HUES64 (cell line): ENCODE measurements at regions not wholly inside any gene's neighbourhood (a gene's known extent, or its start where the extent isn't known, plus 50 kb on each side); places are given as distances from the start of the nearest gene placed in this dataset.
"Not testable (repeated sequence)": the region's sequence is repeated elsewhere in the genome, so short reads cannot be mapped to it uniquely, and the experiment has no call there.

ENCODE experiments used
- H3K27ac ChIP-seq: 2 replicates; pipeline ENCODE4 v1.7.0; 2013; ENCODE audit warnings: low read depth, low read length, inconsistent platforms
- H3K27me3 ChIP-seq: 2 replicates; pipeline ENCODE4 v1.6.1; 2013; ENCODE audit warnings: mild to moderate bottlenecking, low read length; ENCODE audit not compliant: insufficient read depth
- H3K36me3 ChIP-seq: 2 replicates; pipeline ENCODE4 v1.6.1; 2013; ENCODE audit warnings: mild to moderate bottlenecking, low read length; ENCODE audit not compliant: insufficient read depth
- H3K4me1 ChIP-seq: 2 replicates; pipeline ENCODE4 v1.6.1; 2013; ENCODE audit warnings: mild to moderate bottlenecking, low read length, moderate library complexity; ENCODE audit not compliant: insufficient read depth
- H3K4me3 ChIP-seq: 2 replicates; pipeline ENCODE4 v1.5.1; 2013; ENCODE audit warnings: mild to moderate bottlenecking, low read length, moderate library complexity
- H3K9ac ChIP-seq: 2 replicates; pipeline ENCODE4 v1.6.1; 2013; ENCODE audit warnings: mild to moderate bottlenecking, low read depth, low read length
- H3K9me3 ChIP-seq: 2 replicates; pipeline ENCODE4 v1.6.1; 2013; ENCODE audit warnings: low read depth, low read length; ENCODE audit not compliant: insufficient read depth
- WGBS: fragments of 150-250, 120-280 bp; methylation state at CpG from one replicate; pipeline ENCODE4 v1.1.7; 2013; ENCODE audit warnings: missing lambda C conversion rate; 5-methylcytosine and 5-hydroxymethylcytosine counted together

DNA sequence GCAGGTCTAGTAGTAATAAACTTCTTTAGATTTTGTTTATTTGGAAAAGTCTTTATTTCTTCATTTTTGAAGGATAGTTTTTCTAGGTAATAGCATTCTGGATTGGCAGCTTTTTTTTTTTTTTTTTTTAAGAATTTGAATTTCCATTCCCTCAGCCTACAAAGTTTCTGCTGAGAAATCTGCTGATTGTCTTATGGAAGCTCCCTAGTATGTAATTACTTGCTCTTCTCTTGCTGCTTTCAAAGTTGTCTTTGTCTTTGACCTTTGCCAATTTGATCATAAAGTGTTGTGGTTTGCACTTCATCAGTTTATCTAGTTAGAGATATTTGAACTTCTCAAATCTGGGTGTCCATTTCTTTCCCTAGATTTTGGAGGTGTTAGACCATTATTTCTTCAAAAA is 82.2 kb upstream of the GMDS start:
- no peak overlapping the region for H3K27ac ChIP-seq

DNA sequence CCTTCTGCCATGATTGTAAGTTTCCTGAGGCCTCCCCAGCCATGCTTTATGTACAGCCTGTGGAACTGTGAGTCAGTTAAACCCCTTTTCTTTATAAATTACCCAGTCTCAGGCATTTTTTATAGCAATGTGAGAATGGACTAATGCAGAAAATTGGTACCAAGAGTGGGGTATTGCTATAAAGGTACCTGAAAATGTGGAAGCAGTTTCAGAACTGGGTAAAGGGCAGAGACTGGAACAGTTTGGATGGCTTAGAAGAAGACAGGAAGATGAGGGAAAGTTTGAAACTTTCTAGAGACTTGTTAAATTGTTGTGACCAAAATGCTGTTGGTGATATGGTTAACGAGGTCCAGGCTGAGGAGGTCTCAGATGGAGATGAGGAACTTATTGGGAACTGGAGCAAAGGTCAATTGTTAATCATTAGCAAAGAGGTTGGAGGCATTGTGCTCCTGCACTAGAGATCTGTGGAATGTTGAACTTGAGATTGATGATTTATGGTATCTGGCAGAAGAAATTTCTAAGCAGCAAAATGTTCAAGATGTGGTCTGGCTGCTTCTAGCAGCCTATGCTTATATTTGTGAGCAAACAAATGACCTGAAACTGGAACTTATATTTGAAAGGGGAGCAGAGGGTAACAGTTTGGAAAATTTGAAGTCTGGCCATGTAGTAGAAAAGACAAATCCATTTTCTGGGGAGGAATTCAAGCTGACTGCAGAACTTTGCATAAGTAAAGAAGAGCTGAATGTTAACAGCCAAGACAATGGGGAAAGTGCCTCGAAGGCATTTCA is 79.0 kb upstream of the GMDS start:
- Histone ChIP-seq H3K36me3 (no peaks in the 10 kb centered on the region), H3K27me3 (no peaks in the 10 kb centered on the region), H3K9ac (no peak overlapping the region), H3K27ac (no peak overlapping the region), H3K4me3 (no peak overlapping the region), H3K9me3 (peaks cover 62% of the 10 kb centered on the region), H3K4me1 (no peaks in the 10 kb centered on the region)
- WGBS = 90% methylated on average over 2 of the region's 2 CpGs

More for the DNA sequence above, 82.2 kb upstream of the GMDS start:
- Histone ChIP-seq H3K4me1 (no peaks in the 10 kb centered on the region), H3K9ac (no peak overlapping the region), H3K9me3 (peaks cover 57% of the 10 kb centered on the region), H3K36me3 (no peaks in the 10 kb centered on the region), H3K27me3 (no peaks in the 10 kb centered on the region), H3K4me3 (no peak overlapping the region)

DNA sequence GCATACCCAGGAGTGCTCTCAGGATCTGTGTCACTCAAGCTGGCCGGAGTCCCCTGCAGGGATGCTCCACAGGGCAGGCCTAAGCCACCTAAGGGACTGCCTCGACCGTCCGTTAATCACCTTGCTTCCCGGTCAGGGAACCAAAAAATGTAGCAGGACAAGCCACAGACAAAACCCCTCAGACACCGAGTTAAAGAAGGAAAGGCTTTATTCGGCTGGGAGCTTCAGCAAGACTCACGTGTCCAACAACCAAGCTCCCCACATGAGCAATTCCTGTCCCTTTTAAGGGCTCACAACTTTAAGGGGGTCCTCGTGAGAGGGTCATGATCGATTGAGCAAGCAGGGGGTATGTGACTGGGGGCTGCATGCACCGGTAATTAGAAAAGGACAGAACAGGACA is 72.1 kb upstream of the GMDS start:
- H3K36me3 ChIP-seq, H3K4me3 ChIP-seq, H3K27ac ChIP-seq, H3K4me1 ChIP-seq, H3K27me3 ChIP-seq, H3K9ac ChIP-seq: not testable (repeated sequence)
- 97% methylated on average over 11 of the region's 11 CpGs for WGBS
- H3K9me3 ChIP-seq = peaks cover 22% of the 10 kb centered on the region

DNA sequence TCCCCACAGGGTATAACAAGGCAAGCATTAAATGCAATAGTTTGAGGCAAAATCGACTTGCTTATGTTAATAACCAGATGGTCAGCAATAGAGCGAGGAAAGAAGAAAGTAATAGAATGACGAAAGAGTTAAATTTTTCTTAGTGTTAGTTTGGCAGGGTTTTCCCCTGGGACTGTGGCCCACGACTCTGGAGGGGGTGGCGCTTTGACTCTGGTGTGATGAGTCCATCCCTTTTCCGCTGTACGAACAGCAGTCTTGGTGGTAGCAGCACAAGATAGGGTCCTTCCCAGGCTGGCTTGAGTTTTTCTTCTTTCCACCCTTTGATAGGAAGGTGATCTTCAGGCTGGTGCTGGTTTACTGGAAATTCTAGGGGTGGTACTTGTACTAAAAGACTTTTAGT is 69.2 kb upstream of the GMDS start:
- Histone ChIP-seq H3K4me3 (no peak overlapping the region), H3K27ac (no peak overlapping the region), H3K9me3 (peaks cover 9% of the 10 kb centered on the region), H3K4me1 (no peaks in the 10 kb centered on the region), H3K27me3 (no peaks in the 10 kb centered on the region), H3K9ac (no peak overlapping the region), H3K36me3 (no peaks in the 10 kb centered on the region)
- WGBS = 94% methylated on average over 7 of the region's 7 CpGs

DNA sequence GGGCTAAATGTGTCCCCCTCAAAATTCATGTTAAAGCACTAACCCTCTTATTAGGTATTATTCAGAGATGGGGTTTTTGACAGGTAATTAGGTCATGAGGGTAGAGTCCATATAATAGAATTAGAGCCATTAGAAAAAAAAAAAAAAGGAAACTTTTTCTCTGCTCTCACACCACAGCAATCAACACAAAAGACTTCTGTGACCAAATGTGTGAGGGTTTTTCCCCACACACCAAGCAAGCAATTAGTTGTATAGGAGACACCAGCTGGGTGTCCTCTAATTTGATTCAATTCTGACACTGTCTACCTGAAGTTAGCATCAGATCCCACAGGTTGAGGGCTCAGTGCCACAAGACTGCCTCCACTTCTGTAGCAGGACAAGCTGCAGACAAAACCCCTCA is 64.6 kb upstream of the GMDS start:
- Histone ChIP-seq H3K9me3 (no peaks in the 10 kb centered on the region), H3K4me1 (no peaks in the 10 kb centered on the region), H3K36me3 (no peaks in the 10 kb centered on the region), H3K27ac (no peak overlapping the region), H3K27me3 (no peaks in the 10 kb centered on the region), H3K4me3 (no peak overlapping the region), H3K9ac (no peak overlapping the region)

DNA sequence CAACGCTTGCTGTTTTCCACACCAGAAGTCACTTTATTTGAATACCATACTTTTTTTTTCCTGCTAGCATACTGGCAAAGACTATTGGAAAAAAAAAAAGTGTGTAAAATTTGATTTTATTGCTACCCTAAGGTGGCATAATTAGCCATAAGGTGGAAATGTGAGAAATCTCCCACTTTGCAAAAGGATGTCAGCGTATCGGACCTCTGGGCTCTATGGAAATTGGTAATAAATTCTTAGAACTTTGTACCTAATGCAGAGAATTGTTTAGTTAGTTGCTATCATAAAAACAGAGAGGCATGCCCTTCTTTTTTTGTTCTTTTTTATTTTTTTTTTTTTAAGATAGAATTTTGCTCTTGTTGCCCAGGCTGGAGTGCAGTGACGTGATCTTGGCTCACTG is 63.7 kb upstream of the GMDS start:
- WGBS = 95% methylated on average over 4 of the region's 4 CpGs
- Histone ChIP-seq H3K36me3 (no peaks in the 10 kb centered on the region), H3K4me1 (no peaks in the 10 kb centered on the region), H3K9ac (no peak overlapping the region), H3K27me3 (no peaks in the 10 kb centered on the region), H3K9me3 (no peaks in the 10 kb centered on the region), H3K4me3 (no peak overlapping the region), H3K27ac (no peak overlapping the region)

DNA sequence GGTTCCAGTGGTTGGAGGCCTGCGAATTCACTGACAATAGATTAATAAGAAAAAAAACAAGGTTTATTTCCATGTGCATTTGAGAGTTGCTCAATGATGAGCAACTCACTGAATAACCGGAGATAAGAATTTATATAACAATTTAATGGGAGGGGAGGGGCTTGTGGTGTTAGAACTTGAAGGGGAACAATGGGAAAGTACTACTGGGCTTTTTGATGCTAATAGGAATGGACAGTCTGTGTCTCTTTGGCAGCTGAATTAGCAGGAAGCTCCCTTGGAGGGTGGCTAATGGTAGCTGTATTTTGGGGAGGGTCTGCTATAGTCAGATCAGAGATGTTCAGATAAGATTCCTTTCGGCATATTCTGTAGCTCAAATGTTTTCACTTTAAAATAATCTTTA is 62.4 kb upstream of the GMDS start:
- Histone ChIP-seq H3K27ac (no peak overlapping the region), H3K27me3 (no peaks in the 10 kb centered on the region), H3K4me3 (no peak overlapping the region), H3K9ac (no peak overlapping the region), H3K4me1 (no peaks in the 10 kb centered on the region), H3K9me3 (no peaks in the 10 kb centered on the region), H3K36me3 (no peaks in the 10 kb centered on the region)
- 97% methylated on average over 3 of the region's 3 CpGs for WGBS

DNA sequence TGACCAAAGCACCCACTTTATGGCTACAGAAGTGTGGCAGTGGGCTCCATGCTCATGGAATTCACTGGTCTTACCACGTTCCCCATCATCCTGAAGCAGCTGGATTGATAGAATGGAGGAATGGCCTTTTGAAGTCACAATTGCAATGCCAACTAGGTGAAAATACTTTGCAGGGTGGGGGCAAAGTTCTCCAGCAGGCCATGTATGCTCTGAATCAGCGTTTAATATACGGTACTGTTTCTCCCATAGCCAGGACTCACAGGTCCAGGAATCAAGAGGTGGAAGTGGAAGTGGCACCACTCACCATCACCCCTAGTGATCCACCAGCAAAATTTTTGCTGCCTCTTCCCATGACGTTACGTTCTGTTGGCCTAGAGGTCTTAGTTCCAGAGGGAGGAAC is 60.5 kb upstream of the GMDS start:
- no peaks in the 10 kb centered on the region for H3K27me3 ChIP-seq
- WGBS = 97% methylated on average over 5 of the region's 5 CpGs
- no peaks in the 10 kb centered on the region for H3K9me3 ChIP-seq
- H3K4me1 ChIP-seq = no peaks in the 10 kb centered on the region
- no peak overlapping the region for H3K9ac ChIP-seq
- no peak overlapping the region for H3K27ac ChIP-seq
- no peaks in the 10 kb centered on the region for H3K36me3 ChIP-seq
- H3K4me3 ChIP-seq = no peak overlapping the region

DNA sequence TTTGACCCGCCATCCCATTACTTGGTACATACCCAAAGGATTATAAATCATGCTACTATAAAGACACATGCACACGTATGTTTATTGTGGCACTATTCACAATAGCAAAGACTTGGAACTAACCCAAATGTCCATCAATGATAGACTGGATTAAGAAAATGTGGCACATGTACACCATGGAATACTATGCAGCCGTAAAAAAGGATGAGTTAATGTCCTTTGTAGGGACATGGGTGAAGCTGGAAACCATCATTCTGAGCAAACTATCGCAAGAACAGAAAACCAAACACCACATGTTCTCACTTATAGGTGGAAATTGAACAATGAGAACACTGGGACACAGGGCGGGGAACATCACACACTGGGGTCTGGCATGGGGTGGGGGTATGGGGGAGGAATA is 57.1 kb upstream of the GMDS start:
- not testable (repeated sequence) for H3K9ac ChIP-seq, H3K4me1 ChIP-seq, H3K27ac ChIP-seq, H3K9me3 ChIP-seq, H3K36me3 ChIP-seq, H3K27me3 ChIP-seq, H3K4me3 ChIP-seq
- WGBS = 98% methylated on average over 4 of the region's 5 CpGs

DNA sequence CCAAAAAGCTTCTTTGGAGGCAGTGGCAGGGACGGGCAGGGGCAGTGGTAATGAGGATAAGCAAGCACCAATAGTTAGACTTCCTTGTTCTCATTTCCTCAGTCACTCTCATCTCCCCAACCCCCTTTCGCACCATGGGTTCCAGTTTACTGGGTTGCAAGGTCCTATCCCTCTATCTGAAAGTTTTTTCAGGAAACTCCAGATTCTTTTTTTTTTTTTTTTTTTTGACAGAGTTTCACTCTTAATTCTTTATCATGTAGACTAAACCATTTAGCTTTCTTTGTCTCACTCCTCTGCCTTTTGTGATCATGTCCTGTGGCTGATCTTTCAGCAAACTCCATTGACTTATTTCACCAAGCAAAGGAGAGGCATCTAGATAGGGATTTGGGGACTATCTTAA is 51.4 kb upstream of the GMDS start:
- Histone ChIP-seq H3K4me1 (peaks cover 20% of the 10 kb centered on the region), H3K36me3 (no peaks in the 10 kb centered on the region), H3K9ac (no peak overlapping the region), H3K4me3 (0 out of 2 replicates have a peak overlapping the region, but pooled peaks have one; percentile 8), H3K27ac (peak overlapping the region; percentile 68), H3K27me3 (no peaks in the 10 kb centered on the region), H3K9me3 (peaks cover 5% of the 10 kb centered on the region; the same call in 1 of the 2 replicates)
- 66% methylated on average over 2 of the region's 2 CpGs for WGBS
